Psoas muscle (tissue), 7 donors: ENCODE measurements at regions not wholly inside any gene's neighbourhood (a gene's known extent, or its start where the extent isn't known, plus 50 kb on each side); places are given as distances from the start of the nearest gene placed in this dataset.

Experiments used
- ATAC-seq, 4 donors: fragments of 200-7000 bp; cut with Tn5 transposase; one replicate each; pipeline ENCODE4 v1.9.1; 2020; ENCODE audit warnings: moderate library complexity in 3 of 4, mild to moderate bottlenecking in 2 of 4
- DNase-seq, 2 donors: peaks; one replicate each; pipeline ENCODE4 v3.0.0-alpha.2; 2020
- H3K27ac ChIP-seq: fragments of 200-600 bp; one replicate; pipeline ENCODE4 v1.8.0; 2022
- H3K27me3 ChIP-seq, 3 donors: fragments of 200-600 bp in 1 of 3; one replicate each; pipeline versions ENCODE4 v1.6.1 to v1.8.0; 2013 to 2022; ENCODE audit warnings: low read length in 2 of 3, mild to moderate bottlenecking in 2 of 3, moderate library complexity in 1 of 3; ENCODE audit not compliant: insufficient read depth in 3 of 3
- H3K36me3 ChIP-seq, 2 donors: fragments of 200-600 bp in 1 of 2; one replicate each; pipeline versions ENCODE4 v1.6.1 to v1.8.0; 2013 to 2022; ENCODE audit warnings: low read depth in 1 of 2, mild to moderate bottlenecking in 1 of 2, moderate library complexity in 1 of 2; ENCODE audit not compliant: insufficient read depth in 1 of 2
- H3K4me1 ChIP-seq: fragments of 200-600 bp; one replicate; pipeline ENCODE4 v1.8.0; 2022
- H3K4me3 ChIP-seq: fragments of 200-600 bp; one replicate; pipeline ENCODE4 v1.8.0; 2022; ENCODE audit warnings: mild to moderate bottlenecking
- H3K9me3 ChIP-seq: fragments of 200-600 bp; one replicate; pipeline ENCODE4 v1.8.0; 2022
- WGBS, 3 donors: extraction: QIAGEN DNeasy Blood & Tissue Kit; methylation state at CpG; one replicate each; pipeline versions ENCODE4 v1.1.6 to v1.1.7; 2013; 5-methylcytosine and 5-hydroxymethylcytosine counted together
- intact Hi-C, 2 donors: fragments of 100-400 bp; cut with DNase I; formaldehyde crosslinking; loops; one replicate each; pipeline versions ENCODE4 v1.11.0 to v1.14.2; 2022
- TF ChIP-seq, protein P1 (sequence below): fragments of 200-600 bp; IDR thresholded peaks from one replicate; pipeline ENCODE4 v1.8.0; 2022; ENCODE audit warnings: antibody characterized with exemption
- donor health status: healthy with polysubstance abuse.
- donor health status: DM: no; HTN: no; CAD: no; lungs with moderate emphysema.
- donor health status: Bipolar disorder and iron deficiency.
- donor health status: healthy.
- donor health status: DM: yes; HTN: yes; CAD: no.
- donor health status: DM: no; HTN: no; CAD: no.
- donor health status: DM: yes; HTN: yes; CAD: no.

DNA sequence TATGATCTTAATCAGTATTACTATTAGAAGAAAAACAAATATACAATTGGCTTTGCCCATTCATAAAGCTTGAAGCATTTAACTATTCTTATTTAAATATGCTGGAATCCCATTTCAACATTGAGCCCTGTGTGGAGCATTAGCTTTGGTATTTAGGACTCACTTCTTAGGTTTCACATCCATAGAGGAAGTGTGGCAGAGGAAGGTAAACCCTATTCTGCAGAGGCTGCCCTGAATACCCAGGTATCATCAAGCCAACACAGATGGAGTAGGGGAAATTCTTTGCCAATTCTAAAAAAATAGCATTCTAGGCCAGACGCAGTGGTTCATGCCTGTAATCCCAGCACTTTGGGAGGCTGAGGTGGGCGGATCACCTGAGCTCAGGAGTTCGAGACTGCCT is 361.5 kb downstream of the FIGN start:
- H3K36me3 ChIP-seq = no peaks in the 10 kb centered on the region
- TF ChIP-seq, protein P1, sequence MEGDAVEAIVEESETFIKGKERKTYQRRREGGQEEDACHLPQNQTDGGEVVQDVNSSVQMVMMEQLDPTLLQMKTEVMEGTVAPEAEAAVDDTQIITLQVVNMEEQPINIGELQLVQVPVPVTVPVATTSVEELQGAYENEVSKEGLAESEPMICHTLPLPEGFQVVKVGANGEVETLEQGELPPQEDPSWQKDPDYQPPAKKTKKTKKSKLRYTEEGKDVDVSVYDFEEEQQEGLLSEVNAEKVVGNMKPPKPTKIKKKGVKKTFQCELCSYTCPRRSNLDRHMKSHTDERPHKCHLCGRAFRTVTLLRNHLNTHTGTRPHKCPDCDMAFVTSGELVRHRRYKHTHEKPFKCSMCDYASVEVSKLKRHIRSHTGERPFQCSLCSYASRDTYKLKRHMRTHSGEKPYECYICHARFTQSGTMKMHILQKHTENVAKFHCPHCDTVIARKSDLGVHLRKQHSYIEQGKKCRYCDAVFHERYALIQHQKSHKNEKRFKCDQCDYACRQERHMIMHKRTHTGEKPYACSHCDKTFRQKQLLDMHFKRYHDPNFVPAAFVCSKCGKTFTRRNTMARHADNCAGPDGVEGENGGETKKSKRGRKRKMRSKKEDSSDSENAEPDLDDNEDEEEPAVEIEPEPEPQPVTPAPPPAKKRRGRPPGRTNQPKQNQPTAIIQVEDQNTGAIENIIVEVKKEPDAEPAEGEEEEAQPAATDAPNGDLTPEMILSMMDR = no peak
- intact Hi-C loops = no loop called here
- no peak overlapping the region for H3K4me3 ChIP-seq
- H3K4me1 ChIP-seq = no peaks in the 10 kb centered on the region
- H3K27ac ChIP-seq = no peak overlapping the region
- H3K27me3 ChIP-seq = no peaks in the 10 kb centered on the region
- ATAC-seq (no peak), DNase-seq (no peak)
- H3K9me3 ChIP-seq = no peaks in the 10 kb centered on the region
- WGBS, 3 donors = 89 to 92% (median 90%) methylated on average over 3 of the region's 3 CpGs

DNA sequence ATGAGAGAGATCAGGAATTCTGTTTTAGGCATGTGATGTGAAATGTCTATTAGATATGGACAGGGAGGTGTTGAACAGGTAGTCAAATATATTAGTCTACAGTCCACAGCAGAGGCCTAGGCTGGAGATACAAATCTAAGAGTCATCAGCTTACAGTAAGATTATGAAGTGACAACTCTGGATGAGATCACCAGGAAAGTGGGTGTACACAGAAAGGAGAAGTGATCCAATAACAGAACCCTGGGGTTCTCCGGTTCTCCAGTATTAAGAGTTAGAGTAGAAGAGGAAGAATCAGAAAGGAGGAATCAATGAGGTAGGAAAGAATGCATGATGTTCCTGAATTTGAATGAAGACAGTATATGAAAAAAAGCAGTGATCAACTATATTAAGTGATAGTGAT is 362.3 kb downstream of the FIGN start:
- DNase-seq (no peak), ATAC-seq (no peak)
- no peaks in the 10 kb centered on the region for H3K9me3 ChIP-seq
- TF ChIP-seq, protein P1 = no peak
- no peak overlapping the region for H3K4me3 ChIP-seq
- no peaks in the 10 kb centered on the region for H3K36me3 ChIP-seq
- H3K27ac ChIP-seq = no peak overlapping the region
- 87 to 92% (median 88%) methylated on average over 1 of the region's 1 CpG for WGBS, 3 donors
- no peaks in the 10 kb centered on the region for H3K4me1 ChIP-seq
- intact Hi-C loops = no loop called here
- no peaks in the 10 kb centered on the region for H3K27me3 ChIP-seq

DNA sequence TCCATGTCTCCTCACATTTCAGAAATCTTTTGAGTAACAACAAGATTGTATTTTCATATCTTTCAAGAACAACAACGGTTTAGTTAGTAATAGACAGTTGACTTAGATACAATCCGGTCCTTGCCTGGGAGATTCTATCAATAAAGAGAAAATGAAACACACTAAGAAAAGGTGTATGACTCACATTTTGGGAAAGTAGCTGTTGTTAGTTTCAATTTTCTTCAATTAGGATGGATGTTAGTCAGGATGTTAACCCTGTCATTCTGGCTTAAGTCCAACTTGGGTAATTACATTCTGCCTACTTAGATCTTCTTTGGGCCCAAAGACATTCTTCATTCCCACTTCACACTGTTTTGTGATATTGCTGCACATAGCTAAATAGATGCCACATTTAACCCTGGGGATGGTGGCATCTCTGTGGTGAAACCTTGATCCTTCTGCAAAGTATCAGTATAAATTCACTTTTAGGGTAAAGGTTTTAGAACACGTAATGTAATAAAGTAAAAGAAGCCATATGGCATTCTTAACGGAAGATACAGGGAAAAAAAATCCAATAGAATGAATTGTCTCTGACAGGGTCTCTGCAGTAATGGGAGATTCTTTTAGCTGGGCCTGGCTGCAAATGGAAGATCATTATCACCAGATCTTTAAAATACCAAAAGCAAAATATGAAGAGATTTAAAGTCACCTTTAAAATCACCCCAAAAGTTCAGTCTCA is 365.5 kb downstream of the FIGN start:
- WGBS, 3 donors = 90 to 91% (median 90%) methylated on average over 4 of the region's 4 CpGs
- no peak for DNase-seq
- Histone ChIP-seq H3K36me3 (no peaks in the 10 kb centered on the region), H3K27me3 (no peaks in the 10 kb centered on the region), H3K4me1 (no peaks in the 10 kb centered on the region), H3K9me3 (no peaks in the 10 kb centered on the region), H3K4me3 (no peak overlapping the region), H3K27ac (no peak overlapping the region)
- intact Hi-C loops = no loop called here
- no peak for ATAC-seq
- TF ChIP-seq, protein P1 = no peak

DNA sequence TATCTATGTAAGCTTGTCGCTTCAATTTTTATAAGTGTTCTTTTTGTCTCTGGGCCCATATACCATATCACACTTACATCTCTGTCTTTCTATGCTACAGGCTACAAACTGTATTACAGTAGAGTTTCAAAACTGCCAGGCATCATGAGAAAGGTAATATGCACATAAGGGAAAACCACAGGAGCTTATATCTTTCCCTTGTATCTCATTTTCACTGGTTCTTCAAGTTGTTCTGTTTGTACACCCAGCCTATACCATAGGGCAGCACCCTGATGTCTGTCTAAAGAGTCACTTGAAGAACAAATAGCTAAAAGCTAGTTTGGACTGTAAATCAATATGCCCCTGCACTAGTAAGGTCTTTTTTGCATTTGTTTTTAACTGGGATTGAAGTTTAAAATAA is 366.7 kb downstream of the FIGN start:
- Histone ChIP-seq H3K4me3 (no peak overlapping the region), H3K36me3 (no peaks in the 10 kb centered on the region), H3K27me3 (no peaks in the 10 kb centered on the region), H3K9me3 (no peaks in the 10 kb centered on the region), H3K27ac (no peak overlapping the region), H3K4me1 (no peaks in the 10 kb centered on the region)
- intact Hi-C loops = no loop called here
- 94 to 96% (median 95%) methylated on average over 1 of the region's 1 CpG for WGBS, 3 donors
- TF ChIP-seq, protein P1 = no peak
- DNase-seq (no peak), ATAC-seq (no peak)

DNA sequence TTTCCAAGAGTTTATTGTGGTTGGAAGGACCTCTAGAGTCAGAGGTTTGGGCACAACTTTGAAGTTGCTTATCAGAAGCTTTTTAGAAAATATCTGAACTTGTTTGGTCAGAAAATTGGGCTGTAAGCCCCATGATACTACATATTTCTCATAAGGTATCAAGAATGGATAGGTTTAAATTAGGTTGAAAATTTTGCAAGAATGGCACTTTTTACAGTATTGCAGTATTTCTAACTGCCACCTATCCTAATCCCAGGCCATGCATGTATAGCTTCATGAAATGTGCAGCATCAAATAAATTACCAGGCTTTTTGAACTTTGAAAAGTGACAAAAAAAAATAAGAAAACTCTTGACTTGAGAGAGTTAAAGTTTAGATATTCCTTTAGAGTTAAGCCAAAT is 367.2 kb downstream of the FIGN start:
- DNase-seq = no peak
- no peaks in the 10 kb centered on the region for H3K4me1 ChIP-seq
- H3K27me3 ChIP-seq = no peaks in the 10 kb centered on the region
- intact Hi-C loops = no loop called here
- ATAC-seq = no peak
- no peak overlapping the region for H3K4me3 ChIP-seq
- peaks cover 4% of the 10 kb centered on the region for H3K9me3 ChIP-seq
- no peak overlapping the region for H3K27ac ChIP-seq
- no peaks in the 10 kb centered on the region for H3K36me3 ChIP-seq
- TF ChIP-seq, protein P1 = no peak
